ENCODE measurements at regions not wholly inside any gene's neighbourhood (a gene's known extent, or its start where the extent isn't known, plus 50 kb on each side); places are given as distances from the start of the nearest gene placed in this dataset.

- no peak for DNase-seq
Observed at GRCh38 chr2:183291436-183291835, 167.2 kb downstream of the NUP35 start.

- DNase-seq, result no peak
Observed at GRCh38 chr2:183292028-183292427, 167.8 kb downstream of the NUP35 start.

- no peak for DNase-seq
Observed at GRCh38 chr2:183339311-183339710, 215.1 kb downstream of the NUP35 start.

GRCh38 chr2:183341057-183341456 lies 216.8 kb downstream of the NUP35 start:
- DNase-seq, result no peak

- DNase-seq, result no peak
Observed at GRCh38 chr2:183347969-183348368, 223.7 kb downstream of the NUP35 start.

- no peak for DNase-seq
Observed at GRCh38 chr2:183348492-183348891, 224.2 kb downstream of the NUP35 start.

- no peak for DNase-seq
Observed at GRCh38 chr2:183349091-183349490, 224.8 kb downstream of the NUP35 start.

- no peak for DNase-seq
Observed at GRCh38 chr2:183359867-183360266, 235.6 kb downstream of the NUP35 start.

GRCh38 chr2:183371545-183371944 lies 247.3 kb downstream of the NUP35 start:
- DNase-seq, result no peak

GRCh38 chr2:183375821-183376220 lies 251.6 kb downstream of the NUP35 start:
- no peak for DNase-seq

- no peak for DNase-seq
Observed at GRCh38 chr2:183383854-183384253, 259.6 kb downstream of the NUP35 start.

GRCh38 chr2:183389546-183390080 lies 265.4 kb downstream of the NUP35 start:
- no peak for DNase-seq

- no peak for DNase-seq
Observed at GRCh38 chr2:183390109-183390508, 265.9 kb downstream of the NUP35 start.

- no peak for DNase-seq
Observed at GRCh38 chr2:183404392-183404791, 280.1 kb downstream of the NUP35 start.

- DNase-seq, result no peak
Observed at GRCh38 chr2:183408562-183408961, 284.3 kb downstream of the NUP35 start.

GRCh38 chr2:183409662-183410061 lies 285.4 kb downstream of the NUP35 start:
- DNase-seq, result no peak

GRCh38 chr2:183416753-183417152 lies 292.5 kb downstream of the NUP35 start:
- DNase-seq, result no peak

- no peak for DNase-seq
Observed at GRCh38 chr2:183426825-183427224, 302.6 kb downstream of the NUP35 start.

GRCh38 chr2:183427558-183427957 lies 303.3 kb downstream of the NUP35 start:
- no peak for DNase-seq

- DNase-seq, result no peak
Observed at GRCh38 chr2:183428881-183429280, 304.6 kb downstream of the NUP35 start.

GRCh38 chr2:183438541-183438940 lies 314.3 kb downstream of the NUP35 start:
- no peak for DNase-seq

GRCh38 chr2:183455056-183455455 lies 330.8 kb downstream of the NUP35 start:
- no peak for DNase-seq

GRCh38 chr2:183456177-183456576 lies 331.9 kb downstream of the NUP35 start:
- no peak for DNase-seq

- DNase-seq, result no peak
Observed at GRCh38 chr2:183458460-183458859, 334.2 kb downstream of the NUP35 start.

- DNase-seq, result no peak
Observed at GRCh38 chr2:183459466-183459865, 335.2 kb downstream of the NUP35 start.

GRCh38 chr2:183463821-183464220 lies 339.6 kb downstream of the NUP35 start:
- no peak for DNase-seq
